Cardiac fibroblast (primary cell): ENCODE measurements at regions not wholly inside any gene's neighbourhood (a gene's known extent, or its start where the extent isn't known, plus 50 kb on each side); places are given as distances from the start of the nearest gene placed in this dataset.

Experiments used
- DNase-seq, 2 donors: peaks; one replicate each; pipeline versions ENCODE4 v3.0.0 to v3.0.0-alpha.2; 2010; ENCODE audit warnings: low read depth in 2 of 2
- H3K4me3 ChIP-seq, 2 donors: replicated peaks in 1 of 2; 1 replicate in 1 of 2; 2 replicates in 1 of 2; pipeline ENCODE4 v1.5.1; 2011; ENCODE audit warnings: low read depth in 2 of 2, low read length in 2 of 2, mild to moderate bottlenecking in 2 of 2, moderate library complexity in 1 of 2
- CTCF ChIP-seq: IDR thresholded peaks from one replicate; pipeline ENCODE4 v1.5.1; 2011; ENCODE audit warnings: low read depth, mild to moderate bottlenecking, low read length, inconsistent platforms

- no peak for DNase-seq
- H3K4me3 ChIP-seq, result no peak overlapping the region
- no peak for TF ChIP-seq CTCF
Measured at GRCh38 chr12:131499864-131500190, 211.1 kb upstream of the SFSWAP start.

GRCh38 chr12:131500564-131500963 is 210.3 kb upstream of the SFSWAP start:
- TF ChIP-seq CTCF, result no peak
- DNase-seq, result no peak
- H3K4me3 ChIP-seq, result no peak overlapping the region

- no peak for TF ChIP-seq CTCF
- no peak for DNase-seq
Measured at GRCh38 chr12:131505561-131505960, 205.3 kb upstream of the SFSWAP start.

GRCh38 chr12:131506426-131506825 is 204.5 kb upstream of the SFSWAP start:
- no peak overlapping the region for H3K4me3 ChIP-seq
- DNase-seq, result no peak
- TF ChIP-seq CTCF, result no peak

More at GRCh38 chr12:131505561-131505960, 205.3 kb upstream of the SFSWAP start:
- H3K4me3 ChIP-seq, result no peak overlapping the region

GRCh38 chr12:131507094-131507493 is 203.8 kb upstream of the SFSWAP start:
- no peak for TF ChIP-seq CTCF
- H3K4me3 ChIP-seq, result no peak overlapping the region
- DNase-seq, result no peak

GRCh38 chr12:131507881-131508280 is 203.0 kb upstream of the SFSWAP start:
- DNase-seq, result no peak

More at GRCh38 chr12:131507881-131508280, 203.0 kb upstream of the SFSWAP start:
- no peak for TF ChIP-seq CTCF
- no peak overlapping the region for H3K4me3 ChIP-seq
